Central memory CD8-positive, alpha-beta T cell (primary cell): ENCODE measurements at regions not wholly inside any gene's neighbourhood (a gene's known extent, or its start where the extent isn't known, plus 50 kb on each side); places are given as distances from the start of the nearest gene placed in this dataset.
"Not testable (repeated sequence)": the region's sequence is repeated elsewhere in the genome, so short reads cannot be mapped to it uniquely, and the experiment has no call there.

Experiments used
- ATAC-seq: fragments of 150-1000 bp; cut with Tn5 transposase; replicated peaks from 2 replicates; pipeline ENCODE4 v1.10.0; 2022; ENCODE audit warnings: mild to moderate bottlenecking, moderate FRiP score, moderate number of reproducible peaks; ENCODE audit not compliant: poor library complexity, severe bottlenecking; ENCODE audit errors: extremely low read depth
- DNase-seq, 2 donors: peaks; one replicate each; pipeline ENCODE4 v3.0.0; 2021; ENCODE audit warnings: low spot score in 2 of 2
- H3K27ac Mint-ChIP-seq: one replicate; pipeline ENCODE4 v1.8.0; 2022; ENCODE audit warnings: low read depth, mild to moderate bottlenecking, moderate library complexity, mixed read lengths
- H3K27me3 Mint-ChIP-seq: one replicate; pipeline ENCODE4 v1.8.0; 2022; ENCODE audit warnings: mixed read lengths
- H3K36me3 Mint-ChIP-seq: one replicate; pipeline ENCODE4 v1.8.0; 2022; ENCODE audit warnings: mild to moderate bottlenecking, moderate library complexity, mixed read lengths; ENCODE audit not compliant: insufficient read depth
- H3K4me1 Mint-ChIP-seq: one replicate; pipeline ENCODE4 v1.8.0; 2022; ENCODE audit warnings: mixed read lengths
- H3K4me3 Mint-ChIP-seq: one replicate; pipeline ENCODE4 v1.8.0; 2022; ENCODE audit warnings: mild to moderate bottlenecking, moderate library complexity, mixed read lengths
- H3K9me3 Mint-ChIP-seq: one replicate; pipeline ENCODE4 v1.8.0; 2022; ENCODE audit warnings: mixed read lengths

- no peak overlapping the region for H3K4me3 Mint-ChIP-seq
- no peak overlapping the region for H3K27ac Mint-ChIP-seq
- H3K27me3 Mint-ChIP-seq: no peaks in the 10 kb centered on the region
- DNase-seq (no peak), ATAC-seq (no peak)
- H3K4me1 Mint-ChIP-seq: no peaks in the 10 kb centered on the region
- H3K36me3 Mint-ChIP-seq: no peaks in the 10 kb centered on the region
- peaks cover 9% of the 10 kb centered on the region for H3K9me3 Mint-ChIP-seq
Measured at GRCh38 chr6:150777736-150778135, 87.8 kb upstream of the MTHFD1L start.

DNA sequence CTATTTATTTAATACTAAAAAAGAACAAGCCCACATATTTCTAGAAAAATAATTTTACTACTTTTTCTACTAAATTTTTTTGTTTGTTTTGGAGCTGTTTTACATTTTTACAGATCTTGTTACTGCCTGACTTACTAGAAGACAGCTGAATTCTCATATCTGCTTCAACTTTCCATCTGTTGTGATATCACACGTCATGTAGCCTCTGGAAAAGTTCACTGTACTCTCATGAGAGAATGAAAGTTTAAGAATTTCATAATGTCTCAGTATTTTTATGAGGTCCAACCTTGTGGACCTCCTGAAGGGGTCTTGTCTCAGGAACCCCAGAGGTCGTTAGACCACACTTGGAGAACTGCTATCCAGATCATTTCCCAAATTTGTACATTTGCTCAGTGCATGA is 81.7 kb upstream of the MTHFD1L start:
- Mint-ChIP-seq H3K9me3 (no peaks in the 10 kb centered on the region), H3K4me1 (no peaks in the 10 kb centered on the region), H3K4me3 (no peak overlapping the region), H3K27me3 (no peaks in the 10 kb centered on the region), H3K36me3 (peaks cover 2% of the 10 kb centered on the region), H3K27ac (no peak overlapping the region)
- ATAC-seq: no peak
- no peak for DNase-seq

- ATAC-seq (no peak), DNase-seq (no peak)
- H3K27ac Mint-ChIP-seq: no peak overlapping the region
- peaks cover 4% of the 10 kb centered on the region for H3K36me3 Mint-ChIP-seq
- no peaks in the 10 kb centered on the region for H3K9me3 Mint-ChIP-seq
- H3K27me3 Mint-ChIP-seq: no peaks in the 10 kb centered on the region
- no peaks in the 10 kb centered on the region for H3K4me1 Mint-ChIP-seq
- no peak overlapping the region for H3K4me3 Mint-ChIP-seq
Measured at GRCh38 chr6:150787429-150787828, 78.1 kb upstream of the MTHFD1L start.

DNA sequence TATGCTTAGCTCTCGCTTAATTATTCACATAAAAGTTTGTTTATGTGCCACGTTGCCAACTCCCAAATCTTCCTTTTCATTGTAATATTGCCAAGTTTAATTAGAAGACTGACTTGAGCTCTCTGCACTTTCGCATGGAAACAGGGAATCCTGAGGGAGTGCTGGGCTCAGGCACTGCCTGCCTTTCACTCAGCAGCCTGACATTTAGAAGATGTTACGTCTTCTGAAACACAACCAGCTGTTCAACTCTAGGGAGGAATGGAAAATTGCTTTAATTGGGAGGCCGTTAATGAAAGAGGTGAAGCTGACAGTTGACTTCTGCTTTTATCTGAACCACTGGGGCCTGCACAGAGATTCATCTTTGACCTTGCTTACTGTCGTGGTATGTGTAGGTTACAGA is 77.4 kb upstream of the MTHFD1L start:
- H3K27ac Mint-ChIP-seq: no peak overlapping the region
- H3K9me3 Mint-ChIP-seq: no peaks in the 10 kb centered on the region
- no peak for DNase-seq
- no peaks in the 10 kb centered on the region for H3K4me1 Mint-ChIP-seq
- ATAC-seq: no peak
- H3K36me3 Mint-ChIP-seq: peaks cover 4% of the 10 kb centered on the region
- H3K27me3 Mint-ChIP-seq: no peaks in the 10 kb centered on the region
- H3K4me3 Mint-ChIP-seq: no peak overlapping the region

- not testable (repeated sequence) for H3K36me3 Mint-ChIP-seq, H3K4me1 Mint-ChIP-seq, H3K27ac Mint-ChIP-seq, H3K9me3 Mint-ChIP-seq, H3K27me3 Mint-ChIP-seq, H3K4me3 Mint-ChIP-seq, ATAC-seq, DNase-seq
Measured at GRCh38 chr6:150789906-150790305, 75.6 kb upstream of the MTHFD1L start.

- DNase-seq (no peak), ATAC-seq (no peak)
- Mint-ChIP-seq H3K4me1 (no peaks in the 10 kb centered on the region), H3K4me3 (no peak overlapping the region), H3K9me3 (no peaks in the 10 kb centered on the region), H3K27me3 (no peaks in the 10 kb centered on the region), H3K27ac (no peak overlapping the region), H3K36me3 (peaks cover 10% of the 10 kb centered on the region)
Measured at GRCh38 chr6:150791717-150792116, 73.8 kb upstream of the MTHFD1L start.

DNA sequence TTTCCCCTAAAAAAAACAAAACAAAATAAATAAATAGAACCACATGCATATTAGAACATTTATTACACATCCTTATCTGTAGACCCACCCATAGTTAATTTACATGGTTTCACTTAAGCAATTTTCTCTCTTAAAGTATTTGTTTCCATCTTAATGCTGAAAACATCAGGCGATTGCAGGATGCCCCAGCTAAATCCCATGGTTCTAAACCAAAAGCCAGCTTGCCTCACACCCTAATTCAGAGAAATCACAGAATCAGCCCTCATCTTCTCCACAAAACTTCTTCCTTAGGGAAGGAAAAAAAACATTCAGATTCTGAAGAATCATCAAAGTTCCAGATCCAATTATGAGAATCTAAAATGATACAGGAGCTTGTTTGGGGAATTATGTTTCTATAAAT is 67.6 kb upstream of the MTHFD1L start:
- H3K27me3 Mint-ChIP-seq: no peaks in the 10 kb centered on the region

DNA sequence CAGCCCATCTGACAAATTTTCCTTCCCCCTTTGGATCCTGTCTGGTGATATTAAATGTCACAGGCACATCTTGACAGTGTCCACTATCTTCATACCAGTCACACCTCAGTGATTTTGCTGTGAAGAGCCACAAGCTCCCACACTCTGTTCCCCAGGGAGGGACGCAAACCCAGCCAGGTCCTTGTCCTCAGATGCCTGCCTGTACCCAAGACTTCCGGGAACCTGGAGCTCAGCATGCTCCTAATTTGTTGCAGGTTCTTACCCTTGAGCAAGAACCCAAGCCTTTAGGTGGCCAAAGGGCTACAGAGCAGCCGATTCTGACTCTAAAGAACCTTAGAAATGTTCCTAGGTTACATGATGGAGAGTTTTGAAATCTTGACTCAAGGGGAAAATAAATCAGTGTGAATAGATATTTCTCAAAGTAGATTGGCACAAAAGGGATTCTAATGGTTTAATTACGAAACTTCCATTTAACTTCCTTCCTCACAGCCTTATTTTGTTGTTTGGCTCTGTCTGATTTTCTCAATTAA is 66.2 kb upstream of the MTHFD1L start:
- peaks cover 19% of the 10 kb centered on the region for H3K36me3 Mint-ChIP-seq
- H3K9me3 Mint-ChIP-seq: no peaks in the 10 kb centered on the region
- DNase-seq (no peak), ATAC-seq (no peak)
- no peak overlapping the region for H3K4me3 Mint-ChIP-seq
- H3K27ac Mint-ChIP-seq: no peak overlapping the region
- H3K27me3 Mint-ChIP-seq: no peaks in the 10 kb centered on the region
- H3K4me1 Mint-ChIP-seq: no peaks in the 10 kb centered on the region

More for the DNA sequence above, 67.6 kb upstream of the MTHFD1L start:
- DNase-seq (no peak), ATAC-seq (no peak)
- H3K4me1 Mint-ChIP-seq: no peaks in the 10 kb centered on the region
- H3K9me3 Mint-ChIP-seq: no peaks in the 10 kb centered on the region
- peaks cover 16% of the 10 kb centered on the region for H3K36me3 Mint-ChIP-seq
- no peak overlapping the region for H3K27ac Mint-ChIP-seq
- no peak overlapping the region for H3K4me3 Mint-ChIP-seq

DNA sequence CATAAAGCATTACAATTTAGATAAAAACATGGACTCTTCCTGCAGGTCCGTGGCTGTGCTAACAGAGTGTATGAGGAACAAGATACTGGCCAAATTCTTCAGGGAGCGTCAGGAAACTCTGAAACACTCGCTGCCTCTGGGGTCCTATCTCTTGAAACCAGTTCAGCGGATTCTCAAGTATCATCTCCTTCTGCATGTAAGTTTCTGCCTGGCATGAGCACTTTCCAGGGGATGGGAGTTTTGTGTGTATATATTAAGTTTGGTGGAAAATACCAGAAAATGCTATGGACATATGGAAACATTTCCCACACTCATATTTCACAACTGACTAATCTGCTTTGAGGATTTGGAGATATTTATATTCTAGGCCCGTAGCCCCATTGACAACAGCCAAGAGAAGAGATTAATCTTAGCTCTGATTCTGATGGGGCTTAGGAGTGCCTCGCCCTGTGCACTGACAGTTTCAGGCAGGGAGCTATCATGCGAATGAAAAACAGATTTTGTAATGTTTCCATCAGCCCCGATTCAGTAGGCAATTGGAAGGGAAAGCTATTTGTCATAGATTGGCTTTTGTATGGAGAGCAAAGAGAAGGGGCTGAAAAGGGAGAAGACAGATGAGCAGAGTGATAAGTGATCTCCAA is 64.7 kb upstream of the MTHFD1L start:
- Mint-ChIP-seq H3K27ac (no peak overlapping the region), H3K4me1 (no peaks in the 10 kb centered on the region), H3K4me3 (no peak overlapping the region), H3K27me3 (no peaks in the 10 kb centered on the region), H3K36me3 (peaks cover 17% of the 10 kb centered on the region), H3K9me3 (no peaks in the 10 kb centered on the region)
- DNase-seq: no peak
- no peak for ATAC-seq

DNA sequence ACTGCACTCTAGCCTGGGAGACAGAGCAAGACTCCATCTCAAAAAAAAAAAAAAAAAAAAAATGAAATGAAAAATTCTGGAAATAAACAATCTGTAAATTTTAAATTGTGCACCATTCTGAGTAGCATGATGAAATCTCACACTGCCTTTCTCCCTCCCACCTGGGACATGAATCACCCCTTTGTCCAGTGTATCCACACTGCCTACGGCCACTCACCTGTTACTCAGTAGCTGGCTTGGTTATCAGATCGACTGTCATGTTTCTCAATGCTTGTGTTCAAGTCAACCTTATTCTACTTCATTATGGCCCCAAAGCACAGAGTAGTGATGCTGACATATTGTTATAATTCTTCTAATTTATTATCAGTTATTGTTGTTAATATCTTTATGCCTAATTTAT is 58.7 kb upstream of the MTHFD1L start:
- H3K4me3 Mint-ChIP-seq: no peak overlapping the region
- H3K4me1 Mint-ChIP-seq: no peaks in the 10 kb centered on the region
- DNase-seq (no peak), ATAC-seq (no peak)
- H3K9me3 Mint-ChIP-seq: no peaks in the 10 kb centered on the region
- H3K36me3 Mint-ChIP-seq: peaks cover 7% of the 10 kb centered on the region
- H3K27me3 Mint-ChIP-seq: no peaks in the 10 kb centered on the region
- no peak overlapping the region for H3K27ac Mint-ChIP-seq

DNA sequence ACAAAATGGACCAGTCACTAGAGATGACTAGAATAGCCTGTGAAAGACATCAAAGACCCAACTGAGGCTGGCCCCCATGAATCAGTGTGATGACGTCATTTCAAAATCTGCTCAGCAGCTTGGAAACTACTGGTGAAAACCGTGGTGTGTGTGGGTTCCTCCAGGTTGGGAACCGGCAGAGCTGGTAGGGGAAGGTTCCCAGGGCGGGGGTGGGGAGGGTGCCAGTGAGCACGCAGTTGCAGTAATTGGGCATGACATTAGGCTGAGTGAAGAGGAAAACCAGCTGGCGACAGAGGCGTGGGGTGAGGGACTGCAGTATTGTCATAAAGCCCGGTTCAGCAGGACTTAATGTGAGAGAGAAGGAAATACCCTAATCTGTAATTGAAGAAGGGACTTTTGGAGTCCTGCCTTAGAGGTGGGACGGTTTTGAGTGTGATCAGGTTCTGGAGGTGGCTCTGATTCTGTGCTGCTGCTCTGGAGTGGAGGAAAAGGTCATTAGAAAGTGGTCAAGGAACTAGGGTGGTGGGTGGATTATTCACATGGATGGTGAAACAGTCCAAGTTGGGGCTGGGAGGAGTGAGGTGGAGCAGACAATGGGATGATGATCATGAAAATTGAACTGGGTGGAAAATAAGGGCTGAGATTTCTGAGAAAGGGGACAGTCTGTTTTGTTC is 52.0 kb upstream of the MTHFD1L start:
- peak overlapping the region; percentile 9 for H3K4me3 Mint-ChIP-seq
- H3K4me1 Mint-ChIP-seq: peaks cover 17% of the 10 kb centered on the region
- peak overlapping the region; percentile 71 for H3K27ac Mint-ChIP-seq
- H3K36me3 Mint-ChIP-seq: peaks cover 8% of the 10 kb centered on the region
- ATAC-seq (peak; percentile 66), DNase-seq (no peak)
- H3K9me3 Mint-ChIP-seq: no peaks in the 10 kb centered on the region
- no peaks in the 10 kb centered on the region for H3K27me3 Mint-ChIP-seq

DNA sequence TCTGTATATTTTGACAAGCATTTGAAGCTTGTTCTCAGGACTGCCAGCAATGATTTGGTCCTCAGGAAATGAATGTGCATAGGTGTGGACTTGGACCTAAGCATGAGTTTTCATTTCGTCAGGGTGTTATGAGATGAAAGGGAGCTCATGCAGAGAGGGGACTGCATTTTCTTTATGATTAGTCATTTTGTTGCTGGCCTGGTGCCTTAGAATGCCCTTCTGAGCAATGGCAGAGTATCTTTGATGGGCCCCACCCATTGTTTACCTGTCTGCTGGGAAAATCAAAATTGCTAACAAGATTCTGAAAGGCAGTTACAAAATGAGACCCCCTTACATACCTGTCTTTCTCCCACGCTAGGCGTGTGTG is 51.5 kb upstream of the MTHFD1L start:
- Mint-ChIP-seq H3K27me3 (no peaks in the 10 kb centered on the region), H3K36me3 (peaks cover 8% of the 10 kb centered on the region)
- DNase-seq: no peak

More for the DNA sequence above, 51.5 kb upstream of the MTHFD1L start:
- Mint-ChIP-seq H3K4me3 (no peak overlapping the region), H3K4me1 (peaks cover 17% of the 10 kb centered on the region), H3K27ac (peak overlapping the region; percentile 71), H3K9me3 (no peaks in the 10 kb centered on the region)
- peak; percentile 10 for ATAC-seq
